Activated T-helper 1 cell treated with Interleukin-2 at 50 U/mL for 16 hours (primary cell): ENCODE measurements at regions not wholly inside any gene's neighbourhood (a gene's known extent, or its start where the extent isn't known, plus 50 kb on each side); places are given as distances from the start of the nearest gene placed in this dataset.

Experiments
- DNase-seq: peaks from one replicate; pipeline ENCODE4 v3.0.0-alpha.2; 2020; ENCODE audit warnings: low read depth

DNA sequence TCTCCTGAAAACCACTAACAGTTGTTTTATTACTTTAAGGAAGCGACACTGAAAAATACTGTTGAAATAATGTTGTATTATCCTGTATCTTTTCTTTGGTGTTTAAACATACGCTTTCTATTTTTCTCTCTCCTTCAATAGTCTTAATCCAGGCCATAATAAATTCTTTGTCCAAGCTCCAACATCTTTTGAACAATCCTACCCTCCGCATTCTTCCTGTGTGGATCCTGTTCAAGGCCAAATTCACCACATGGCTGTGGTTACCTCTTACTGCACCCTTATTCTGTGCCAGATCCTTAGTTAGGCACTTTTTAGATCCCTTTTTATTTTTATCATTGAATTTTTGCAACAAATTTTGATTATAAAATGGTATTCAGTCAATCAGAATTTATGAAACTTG, 1691.5 kb downstream of the MAT2B start:
- DNase-seq, result no peak

DNA sequence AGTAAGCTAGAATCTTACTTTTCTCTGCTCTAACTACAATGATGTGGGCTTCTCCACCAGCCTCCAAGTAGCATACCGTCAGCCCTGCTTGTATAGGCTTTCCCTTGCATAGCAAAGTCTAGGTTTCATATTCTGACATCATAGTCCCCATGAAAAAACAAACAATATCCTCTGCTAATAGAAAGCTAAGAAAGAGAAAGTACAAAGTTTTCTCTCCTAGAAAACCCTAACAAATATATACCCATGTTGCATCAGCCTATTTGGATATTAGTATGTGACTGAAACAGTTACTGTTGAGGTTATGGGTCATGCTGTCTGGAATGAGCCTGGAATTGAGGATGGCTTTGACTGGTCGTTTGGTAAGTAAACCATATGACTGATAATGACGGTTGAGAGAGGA, 1696.0 kb downstream of the MAT2B start:
- DNase-seq, result no peak

DNA sequence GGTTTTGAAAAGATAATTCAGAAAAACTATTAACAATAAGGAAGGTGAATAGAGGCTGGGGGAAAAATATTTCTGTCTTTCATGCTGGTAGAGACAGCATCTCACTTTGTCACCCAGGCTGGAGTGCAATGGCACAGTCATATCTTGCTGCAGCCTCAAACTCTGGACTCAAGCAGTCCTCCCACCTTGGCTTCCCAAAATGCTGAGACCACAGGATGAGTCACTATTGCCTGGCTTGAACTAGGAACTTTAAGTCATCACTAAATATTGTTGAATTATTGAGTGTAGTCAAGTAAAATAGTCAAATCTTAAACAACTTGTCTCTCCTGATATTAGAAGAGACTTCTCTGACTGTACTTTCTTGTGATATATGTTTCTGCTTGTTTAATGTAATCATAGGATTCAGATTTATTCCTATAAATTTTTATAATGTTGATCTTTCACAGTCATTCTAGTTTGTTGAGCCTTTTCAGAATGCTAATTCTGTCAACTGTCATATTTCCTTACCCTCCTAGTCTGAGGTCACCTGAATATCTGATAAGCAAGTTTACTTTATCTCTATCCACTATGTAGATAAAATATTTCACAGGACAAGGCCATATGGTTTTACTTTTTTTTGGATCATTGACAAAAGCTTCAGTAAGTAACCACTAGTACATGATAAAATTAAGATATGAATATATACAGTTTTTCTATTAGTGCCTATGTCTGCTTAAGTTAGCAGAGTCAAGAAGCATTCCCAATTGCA, 1696.5 kb downstream of the MAT2B start:
- no peak for DNase-seq

DNA sequence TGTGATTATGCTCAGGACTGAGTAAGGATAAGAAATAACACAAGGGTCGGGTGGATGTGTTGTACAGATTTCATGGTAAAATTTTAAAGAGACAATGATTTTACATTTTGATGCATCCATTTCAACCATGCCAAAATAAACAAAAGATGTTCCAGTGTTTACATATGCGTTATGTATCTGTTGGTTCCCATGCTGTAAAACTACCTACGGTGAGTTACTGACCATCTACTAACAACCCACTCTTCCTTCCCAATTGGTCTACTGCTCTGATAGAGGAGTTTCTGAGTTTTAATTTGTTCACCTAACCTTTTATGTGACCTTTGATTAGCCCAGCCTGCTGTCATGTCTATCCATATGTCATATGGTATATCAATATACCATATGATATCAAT, 1697.1 kb downstream of the MAT2B start:
- no peak for DNase-seq

DNA sequence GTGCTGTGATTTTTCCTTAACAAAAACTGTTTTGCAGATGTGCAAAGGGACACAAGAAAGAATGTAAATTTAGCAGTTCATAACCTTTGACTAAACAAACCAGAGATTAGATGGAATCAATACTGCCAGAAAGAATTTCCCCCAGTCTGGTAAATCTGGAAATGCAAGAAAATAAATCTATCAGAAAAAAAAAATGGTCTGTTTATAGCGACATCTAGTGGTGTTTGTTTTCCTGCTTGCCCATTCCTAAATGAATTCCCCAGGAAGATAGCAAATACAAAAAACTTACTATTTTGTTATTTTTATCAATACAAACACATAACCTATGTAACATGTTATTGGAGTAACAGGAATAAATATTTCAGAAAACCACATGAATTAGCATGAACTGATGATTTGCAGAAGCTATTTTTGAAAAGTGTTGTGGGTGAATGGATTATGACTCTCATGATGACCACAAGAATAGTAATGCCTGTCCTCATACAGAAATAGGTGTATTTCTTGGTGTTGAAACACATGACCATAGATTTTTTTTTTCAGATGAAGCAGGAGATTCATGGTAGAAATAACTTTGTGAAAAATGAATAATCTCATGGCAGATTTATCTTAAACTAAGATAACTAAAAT, 1703.8 kb downstream of the MAT2B start:
- DNase-seq, result no peak

DNA sequence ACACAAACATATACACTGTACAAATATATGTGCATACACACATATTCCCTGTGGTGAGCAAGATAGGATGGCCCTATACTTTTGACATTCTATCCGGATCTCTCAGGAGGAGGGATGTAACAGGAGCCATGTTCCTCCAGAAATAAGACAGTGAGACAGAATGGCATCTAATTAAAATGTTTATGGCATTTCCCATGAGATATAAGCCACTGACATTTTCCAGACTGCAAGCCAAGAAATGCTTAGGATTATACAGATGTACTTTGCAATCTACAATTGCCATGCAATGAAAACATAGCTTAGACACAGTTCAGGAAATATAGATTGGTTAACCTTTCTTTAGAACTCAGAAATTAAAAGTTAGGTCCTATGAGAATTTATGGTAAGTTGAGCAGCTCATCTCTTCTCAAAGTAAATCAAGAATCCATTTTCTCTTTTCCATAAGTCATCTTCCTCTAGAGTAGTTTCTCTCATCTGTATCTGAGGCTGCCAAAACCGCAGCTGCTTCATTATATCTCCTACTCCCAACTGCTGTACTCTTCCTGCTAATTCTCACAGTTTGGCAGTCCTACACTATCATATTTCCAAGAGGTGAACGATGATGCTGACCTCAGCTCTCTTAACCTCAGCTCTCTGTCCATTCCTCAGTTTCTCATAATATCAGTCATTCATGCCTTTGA, 1719.1 kb downstream of the MAT2B start:
- no peak for DNase-seq

DNA sequence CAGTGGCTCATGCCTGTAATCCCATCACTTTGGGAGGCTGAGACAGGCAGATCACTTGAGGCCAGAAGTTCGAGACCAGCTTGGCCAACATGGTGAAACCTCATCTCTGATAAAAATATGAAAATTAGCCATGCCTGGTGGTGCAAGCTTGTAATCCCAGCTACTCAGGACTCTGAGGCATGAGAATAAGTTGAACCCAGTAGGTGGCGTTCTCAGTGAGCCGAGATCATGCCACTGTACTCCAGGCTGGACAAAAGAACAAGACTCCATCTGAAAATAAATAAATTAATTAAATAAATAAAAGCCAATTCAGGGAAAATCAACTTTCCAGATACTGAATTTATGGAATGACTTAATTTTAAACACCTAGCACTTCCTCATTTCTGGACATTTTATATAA, 1722.1 kb downstream of the MAT2B start:
- DNase-seq, result no peak

DNA sequence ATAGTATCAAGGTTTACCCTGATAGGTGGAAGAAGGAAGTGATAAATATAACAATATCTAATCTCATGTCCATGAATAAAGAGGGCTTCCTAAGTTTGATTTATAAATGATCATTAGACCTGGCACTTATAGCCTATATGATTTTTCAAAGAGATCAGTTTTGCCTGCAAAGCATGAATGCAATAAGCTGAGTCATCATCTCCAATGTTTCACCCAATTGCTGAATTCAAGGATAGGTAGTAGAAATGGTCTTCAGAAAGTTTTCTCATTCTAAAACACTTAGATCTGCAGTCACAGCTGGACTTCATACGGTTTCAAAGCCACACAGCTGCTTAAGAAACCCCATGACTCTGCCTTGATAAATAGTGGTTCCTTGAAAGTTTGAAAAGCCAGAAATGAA, 1722.8 kb downstream of the MAT2B start:
- DNase-seq, result no peak

DNA sequence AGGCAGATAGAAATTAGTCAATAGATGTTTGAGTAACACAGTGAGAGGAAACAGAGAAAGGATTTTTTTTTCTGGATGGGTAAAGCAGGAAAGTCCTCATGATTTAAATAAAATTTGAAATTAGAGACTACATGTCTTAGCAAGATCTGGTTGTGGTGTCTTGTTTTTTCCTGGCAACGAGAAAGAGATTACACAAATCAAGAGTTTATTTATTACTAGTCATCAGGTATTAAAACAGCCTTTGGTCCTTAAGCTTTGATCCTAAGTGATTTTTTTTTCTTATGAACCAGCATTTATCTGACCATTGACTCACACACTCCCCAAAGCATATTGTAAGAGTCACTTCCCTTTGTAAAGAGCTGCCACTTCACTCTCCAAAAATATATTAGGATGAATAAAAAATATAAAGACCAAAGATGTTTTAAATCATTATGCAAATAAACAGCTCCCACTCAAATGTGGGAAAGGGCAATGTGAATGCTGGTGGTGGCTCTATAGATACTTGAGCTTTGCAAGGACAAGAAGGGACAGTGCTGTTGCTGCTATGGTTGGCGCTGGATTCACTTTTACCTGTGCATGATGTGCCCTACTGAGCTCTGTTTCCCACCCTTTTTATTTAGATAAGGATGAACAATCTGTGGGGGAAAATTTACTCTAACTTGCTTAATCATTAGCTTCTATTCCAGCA, 1726.5 kb downstream of the MAT2B start:
- DNase-seq, result no peak

DNA sequence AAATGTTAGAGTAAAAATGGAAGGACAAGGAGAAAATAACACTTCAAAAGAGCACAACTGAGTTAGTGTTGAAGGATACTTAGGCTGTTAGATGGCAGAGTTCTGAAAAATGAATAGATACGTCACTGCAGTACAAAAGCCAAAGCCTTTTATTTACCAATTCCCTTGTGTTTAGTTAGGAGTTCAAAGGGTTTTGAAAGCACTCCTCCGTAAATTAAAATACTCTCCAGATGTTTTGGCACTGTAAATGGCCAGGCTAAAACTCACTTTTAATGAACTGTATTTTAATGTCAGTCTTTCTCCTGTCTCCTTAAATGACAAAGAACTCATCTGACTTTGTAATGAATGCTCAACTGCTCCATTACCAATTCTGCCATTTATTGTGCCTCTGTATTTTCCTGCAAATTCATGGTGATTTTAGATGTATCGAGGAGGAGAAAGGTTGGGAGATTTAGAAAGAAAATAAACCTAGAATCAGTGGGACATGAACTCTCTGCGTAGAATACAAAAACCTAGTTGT, 1727.2 kb downstream of the MAT2B start:
- DNase-seq, result no peak

DNA sequence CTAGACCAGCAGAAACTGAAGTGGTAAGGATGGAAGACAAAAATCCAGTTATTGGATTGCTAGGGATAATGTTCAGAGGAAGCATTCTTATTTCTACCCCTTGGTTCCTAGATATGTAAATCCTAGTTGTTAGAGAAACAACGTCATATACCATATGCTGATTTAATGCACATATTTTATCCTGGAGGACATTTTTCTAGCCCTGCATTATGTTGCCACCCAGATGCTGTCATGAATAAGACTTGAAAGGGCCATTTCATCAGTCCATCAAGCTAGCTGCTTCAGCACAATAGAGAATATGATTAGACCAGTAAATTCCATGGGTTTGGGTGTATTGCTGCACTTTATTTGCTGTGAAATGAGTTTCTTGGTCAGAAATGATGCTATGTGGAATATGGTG, 1736.4 kb downstream of the MAT2B start:
- no peak for DNase-seq

DNA sequence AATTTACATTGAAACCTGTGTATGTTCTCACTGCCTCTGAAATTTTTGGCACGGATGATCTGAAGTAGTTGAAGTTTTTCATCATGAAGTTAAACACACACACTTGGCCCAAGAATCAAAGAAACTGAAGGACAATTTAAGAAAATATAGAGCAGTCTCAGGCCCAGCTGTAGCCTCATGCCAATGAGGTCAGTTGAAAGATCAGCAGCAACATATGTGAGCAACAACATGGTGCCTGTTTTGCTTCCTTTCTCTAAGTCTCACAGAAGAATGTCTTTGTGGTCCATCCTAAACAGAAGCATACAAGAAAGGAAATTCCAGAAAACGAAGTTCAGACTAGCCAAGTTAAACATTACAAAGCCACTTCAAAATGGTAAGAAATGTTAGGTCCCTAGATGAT, 1737.2 kb downstream of the MAT2B start:
- no peak for DNase-seq

DNA sequence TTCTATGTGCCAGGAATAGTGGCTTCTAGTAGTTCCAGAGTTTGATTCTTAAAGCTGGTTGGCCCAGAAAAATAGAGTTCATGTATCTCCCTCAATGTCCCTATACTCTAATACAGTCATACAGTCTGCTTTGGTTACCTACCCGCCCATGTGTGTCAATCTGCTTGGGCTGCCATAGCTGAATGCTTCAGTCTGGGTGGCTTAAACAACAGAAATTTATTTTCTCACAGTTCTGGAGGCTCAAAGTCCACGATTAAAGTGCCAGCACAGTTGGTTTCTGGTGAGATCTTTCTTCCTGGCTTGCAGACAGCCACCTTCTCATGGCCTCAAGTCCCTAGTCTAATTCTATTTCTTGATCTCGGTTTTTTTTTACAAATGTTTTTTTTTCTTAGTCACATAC, 1739.0 kb downstream of the MAT2B start:
- DNase-seq, result no peak

DNA sequence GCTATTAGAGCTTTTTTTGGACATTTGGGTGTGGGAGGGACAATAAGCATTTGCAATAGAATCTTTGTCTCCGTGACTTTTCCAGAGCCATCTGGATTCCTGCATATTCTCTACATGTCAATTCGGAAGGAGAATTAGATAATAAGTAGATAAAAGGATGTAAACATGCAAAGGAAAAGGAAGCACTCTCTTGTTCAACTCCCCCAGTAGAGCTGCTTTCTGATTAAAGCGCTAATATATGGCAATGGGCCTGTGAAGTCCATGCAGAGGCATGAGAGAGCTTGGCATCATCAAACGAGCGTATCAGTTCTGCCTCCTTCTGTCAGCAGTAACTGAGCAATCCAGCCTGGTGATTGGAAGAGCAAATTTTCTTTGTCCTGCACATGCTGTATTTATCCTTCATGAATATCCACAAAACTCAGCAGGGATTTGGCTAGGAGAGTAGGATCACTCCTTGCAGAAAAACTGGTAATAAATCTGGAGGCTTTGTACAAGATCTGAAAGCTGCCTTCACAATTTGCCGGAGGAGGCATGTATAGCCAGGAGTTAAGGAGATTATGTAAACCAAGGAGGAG, 1752.9 kb downstream of the MAT2B start:
- DNase-seq, result no peak

DNA sequence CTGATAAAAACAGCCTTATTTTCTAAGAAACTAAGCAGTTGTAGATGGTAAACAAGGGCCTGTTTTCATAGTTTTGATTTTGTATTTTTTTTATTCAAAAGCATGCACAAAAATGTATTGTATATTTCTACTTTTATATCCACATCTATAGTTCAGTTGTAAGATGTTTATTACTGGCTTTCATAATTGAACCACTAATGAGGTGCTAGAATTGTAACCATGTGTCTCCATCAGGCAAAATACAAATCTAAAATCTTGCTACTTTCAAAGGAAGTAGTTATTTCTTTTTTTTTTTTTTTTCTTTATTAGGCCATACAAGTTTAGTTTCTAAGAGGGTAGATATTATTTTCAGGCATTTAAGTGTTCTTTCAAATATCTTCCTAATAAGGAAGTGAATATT, 1755.0 kb downstream of the MAT2B start:
- DNase-seq, result no peak

DNA sequence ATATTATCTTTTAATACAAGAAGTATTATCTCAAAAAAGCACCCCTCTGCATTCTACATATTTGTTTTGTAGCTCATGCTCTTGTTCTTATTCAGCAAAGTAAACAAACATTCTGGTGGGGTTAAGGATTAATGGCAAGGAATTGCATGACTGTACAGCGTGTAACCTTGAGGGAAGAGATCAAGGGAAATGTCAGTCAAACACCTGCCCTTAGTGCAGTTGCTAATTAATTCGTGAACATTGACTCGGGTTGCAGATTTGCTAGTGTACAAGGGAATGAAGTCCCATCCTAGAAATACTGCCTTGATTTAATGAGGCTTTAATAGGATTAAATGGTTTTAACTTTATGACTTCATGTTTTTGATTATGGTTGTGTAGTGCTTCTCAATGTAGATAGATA, 1758.1 kb downstream of the MAT2B start:
- DNase-seq, result no peak

DNA sequence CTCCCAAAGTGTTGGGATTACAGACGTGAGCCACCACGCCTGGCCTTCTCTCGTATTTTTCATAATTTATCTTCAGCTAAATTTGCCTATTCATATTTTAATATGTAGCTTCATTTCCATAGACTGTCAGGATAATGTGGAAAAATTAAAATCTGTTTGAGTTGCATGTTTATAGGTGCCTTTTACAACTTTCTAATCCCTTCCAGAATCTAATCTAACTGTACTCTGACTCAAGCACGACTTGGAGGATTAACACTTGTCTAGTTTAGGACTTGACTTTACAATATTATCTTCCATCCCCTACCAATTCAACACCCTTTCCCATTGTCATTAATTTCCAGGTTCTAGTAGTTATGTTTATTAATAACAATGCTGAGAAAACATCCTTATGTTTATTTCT, 1761.5 kb downstream of the MAT2B start:
- DNase-seq, result no peak

DNA sequence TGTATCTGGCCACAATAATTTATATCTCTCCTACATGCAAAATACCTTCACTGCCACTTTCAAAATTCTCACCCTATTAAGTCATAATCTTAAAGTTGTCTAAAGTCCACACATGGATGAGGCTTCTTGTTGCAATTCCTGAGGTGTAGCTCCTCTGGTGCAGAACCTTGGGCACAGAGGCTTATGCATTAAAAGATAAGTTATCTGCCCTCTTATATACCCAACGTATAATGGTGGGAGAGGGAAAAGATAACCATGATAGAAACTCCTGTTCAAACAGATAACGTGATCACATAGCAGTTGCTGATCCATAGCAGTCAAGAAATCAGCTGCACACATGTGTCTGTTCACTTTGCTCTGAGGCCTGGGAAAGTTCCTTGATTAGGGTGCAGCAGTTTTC, 1767.0 kb downstream of the MAT2B start:
- no peak for DNase-seq

DNA sequence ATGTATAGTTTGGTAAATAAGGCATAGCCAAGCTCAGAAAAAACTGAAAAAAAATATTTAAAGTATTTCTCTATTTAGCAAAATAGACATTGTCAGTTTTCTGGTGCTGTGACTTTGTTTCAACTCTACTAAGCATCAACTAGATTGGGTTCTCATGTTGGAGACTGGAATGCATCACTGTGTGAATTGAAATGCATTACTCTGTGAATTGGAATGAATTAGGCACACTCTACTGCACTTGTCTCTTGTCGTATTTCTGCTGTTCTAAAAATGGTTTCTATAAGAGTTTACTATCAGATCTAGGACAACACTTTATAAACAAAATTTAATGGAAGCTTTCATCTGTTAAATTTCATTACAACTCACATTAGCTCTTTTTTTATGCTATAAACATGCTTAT, 1772.2 kb downstream of the MAT2B start:
- no peak for DNase-seq

DNA sequence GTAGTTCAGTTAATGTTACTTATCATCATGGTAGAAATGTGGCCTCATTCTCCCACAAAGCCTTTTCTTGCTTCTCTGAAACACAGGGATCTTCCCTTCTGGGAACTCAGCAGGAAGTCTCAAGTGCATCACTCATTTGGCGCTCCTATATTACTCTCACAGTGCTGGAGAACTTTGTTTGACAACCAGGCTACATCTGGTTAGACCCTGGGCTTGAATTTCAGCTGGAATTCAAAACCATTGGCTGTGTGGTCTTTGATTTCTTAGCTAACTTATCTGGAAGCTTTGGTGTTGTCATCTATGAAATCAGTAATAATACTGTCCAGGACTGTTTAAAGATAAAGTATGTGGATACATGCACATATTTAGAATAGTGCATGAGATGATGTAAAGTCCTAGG, 1777.1 kb downstream of the MAT2B start:
- no peak for DNase-seq

DNA sequence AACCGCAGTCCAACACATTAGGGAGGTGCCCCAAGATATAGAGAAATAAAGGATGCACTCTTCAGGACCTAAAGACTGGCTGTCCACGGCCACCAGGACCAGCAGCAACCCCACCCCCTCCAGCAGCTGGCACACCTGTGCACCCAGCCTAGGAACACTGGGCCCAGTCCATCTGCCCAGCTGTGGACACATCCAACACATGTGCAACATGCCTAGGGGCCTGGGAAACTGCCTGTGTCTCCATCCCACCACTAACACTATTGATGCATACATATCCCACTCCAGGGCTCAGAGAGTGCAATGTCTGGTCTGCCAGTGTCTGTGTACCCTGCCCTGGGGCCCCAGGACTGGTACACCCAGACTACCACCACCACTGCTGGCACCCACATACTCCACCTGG, 1781.3 kb downstream of the MAT2B start:
- no peak for DNase-seq

DNA sequence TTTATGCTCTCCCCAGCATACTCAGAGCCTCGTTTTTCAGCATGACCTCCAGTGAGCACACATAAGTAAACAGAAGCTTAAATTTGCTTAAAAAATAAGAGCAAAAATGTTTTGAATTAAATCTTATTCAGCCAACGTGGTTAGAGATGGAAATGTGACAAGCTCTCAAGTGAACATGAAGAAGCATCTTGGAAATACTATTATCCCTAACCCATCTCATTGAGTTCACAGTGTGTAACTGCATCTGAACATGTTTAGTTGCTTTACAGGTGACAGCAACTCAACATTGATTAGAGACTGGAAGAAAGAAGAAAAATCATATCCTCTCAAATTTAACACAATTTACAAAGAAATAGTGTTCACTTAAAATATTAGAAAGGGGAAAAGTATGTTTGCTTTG, 1785.1 kb downstream of the MAT2B start:
- DNase-seq, result no peak
